ENCODE measurements at regions not wholly inside any gene's neighbourhood (a gene's known extent, or its start where the extent isn't known, plus 50 kb on each side); places are given as distances from the start of the nearest gene placed in this dataset.

GRCh38 chr9:11038366-11038765 lies 425.6 kb upstream of the PTPRD start:
- no peak for DNase-seq (ENCODE audit: extremely low spot score)
- CTCF ChIA-PET = no interaction called here
- TF ChIP-seq FOXM1 (IDR thresholded peaks at IDR 0.05; ENCODE audit: borderline replicate concordance) (no peak), NFRKB (IDR thresholded peaks at IDR 0.05) (no peak), BHLHE40 (IDR thresholded peaks at IDR 0.05; ENCODE audit: borderline replicate concordance) (no peak), ZNF384 (IDR thresholded peaks at IDR 0.05) (no peak), CTBP1 (IDR thresholded peaks at IDR 0.05; ENCODE audit: borderline replicate concordance) (no peak), TARDBP (IDR thresholded peaks at IDR 0.05) (no peak), LEF1 (IDR thresholded peaks at IDR 0.05; ENCODE audit: borderline replicate concordance) (no peak), HDGF (IDR thresholded peaks at IDR 0.05; ENCODE audit: borderline replicate concordance) (no peak), SUZ12 (IDR thresholded peaks at IDR 0.05) (no peak), L3MBTL2 (conservative IDR thresholded peaks at IDR 0.05) (no peak), ARNT (IDR thresholded peaks at IDR 0.05) (no peak), ELF4 (IDR thresholded peaks at IDR 0.05) (no peak), SP1 (IDR thresholded peaks at IDR 0.05) (no peak), FOXK2 (IDR thresholded peaks at IDR 0.05) (no peak), FOXA1 (IDR thresholded peaks at IDR 0.05) (no peak)
- TF ChIP-seq, protein P1, sequence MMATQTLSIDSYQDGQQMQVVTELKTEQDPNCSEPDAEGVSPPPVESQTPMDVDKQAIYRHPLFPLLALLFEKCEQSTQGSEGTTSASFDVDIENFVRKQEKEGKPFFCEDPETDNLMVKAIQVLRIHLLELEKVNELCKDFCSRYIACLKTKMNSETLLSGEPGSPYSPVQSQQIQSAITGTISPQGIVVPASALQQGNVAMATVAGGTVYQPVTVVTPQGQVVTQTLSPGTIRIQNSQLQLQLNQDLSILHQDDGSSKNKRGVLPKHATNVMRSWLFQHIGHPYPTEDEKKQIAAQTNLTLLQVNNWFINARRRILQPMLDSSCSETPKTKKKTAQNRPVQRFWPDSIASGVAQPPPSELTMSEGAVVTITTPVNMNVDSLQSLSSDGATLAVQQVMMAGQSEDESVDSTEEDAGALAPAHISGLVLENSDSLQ (IDR thresholded peaks at IDR 0.05) = no peak
- POLR2A ChIA-PET = no interaction called here

GRCh38 chr9:11039006-11039405 lies 426.2 kb upstream of the PTPRD start:
- POLR2A ChIA-PET = no interaction called here
- TF ChIP-seq SP1 (IDR thresholded peaks at IDR 0.05) (no peak), NFRKB (IDR thresholded peaks at IDR 0.05) (no peak), ELF4 (IDR thresholded peaks at IDR 0.05) (no peak), BHLHE40 (IDR thresholded peaks at IDR 0.05; ENCODE audit: borderline replicate concordance) (no peak), CTBP1 (IDR thresholded peaks at IDR 0.05; ENCODE audit: borderline replicate concordance) (no peak)
- CTCF ChIA-PET = no interaction called here

GRCh38 chr9:11045589-11045988 lies 432.8 kb upstream of the PTPRD start:
- CTCF ChIA-PET = no interaction called here
- POLR2A ChIA-PET = no interaction called here
- TF ChIP-seq SP1 (IDR thresholded peaks at IDR 0.05) (no peak), FOXK2 (IDR thresholded peaks at IDR 0.05) (no peak), ELF4 (IDR thresholded peaks at IDR 0.05) (no peak), L3MBTL2 (conservative IDR thresholded peaks at IDR 0.05) (no peak), FOXA1 (IDR thresholded peaks at IDR 0.05) (no peak), BHLHE40 (IDR thresholded peaks at IDR 0.05; ENCODE audit: borderline replicate concordance) (no peak), NFRKB (IDR thresholded peaks at IDR 0.05) (no peak), TARDBP (IDR thresholded peaks at IDR 0.05) (no peak), SUZ12 (IDR thresholded peaks at IDR 0.05) (no peak), FOXM1 (IDR thresholded peaks at IDR 0.05; ENCODE audit: borderline replicate concordance) (no peak), LEF1 (IDR thresholded peaks at IDR 0.05; ENCODE audit: borderline replicate concordance) (no peak), ZNF384 (IDR thresholded peaks at IDR 0.05) (no peak), CTBP1 (IDR thresholded peaks at IDR 0.05; ENCODE audit: borderline replicate concordance) (no peak)
- TF ChIP-seq, protein P1 (IDR thresholded peaks at IDR 0.05) = no peak
- no peak for DNase-seq (ENCODE audit: extremely low spot score)

More at GRCh38 chr9:11039006-11039405, 426.2 kb upstream of the PTPRD start:
- no peak for DNase-seq (ENCODE audit: extremely low spot score)

DNA sequence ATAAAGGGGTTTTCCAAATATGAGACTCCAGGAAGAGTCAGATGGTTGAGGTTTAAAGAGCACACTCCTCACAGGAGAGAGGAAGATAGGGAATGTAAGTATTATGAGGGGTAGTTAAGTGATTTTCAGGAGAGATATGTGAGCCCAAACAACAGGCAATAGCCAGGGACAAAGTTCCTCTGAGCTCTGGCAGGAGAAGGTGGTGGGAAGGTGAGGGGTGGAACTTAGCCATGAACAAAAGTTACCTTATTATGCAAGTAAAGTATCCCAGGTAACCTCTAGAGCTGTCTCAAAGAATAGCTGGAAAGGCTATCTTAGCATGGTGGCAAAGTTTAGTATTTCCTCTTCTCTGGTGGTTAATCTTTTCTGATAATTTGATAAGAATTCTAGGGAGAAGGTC lies 450.5 kb upstream of the PTPRD start:
- TF ChIP-seq, protein P1 (IDR thresholded peaks at IDR 0.05) = no peak
- TF ChIP-seq L3MBTL2 (conservative IDR thresholded peaks at IDR 0.05) (no peak), CTBP1 (IDR thresholded peaks at IDR 0.05; ENCODE audit: borderline replicate concordance) (no peak), ARNT (IDR thresholded peaks at IDR 0.05) (no peak), TARDBP (IDR thresholded peaks at IDR 0.05) (no peak), ELF4 (IDR thresholded peaks at IDR 0.05) (no peak), NFRKB (IDR thresholded peaks at IDR 0.05) (no peak), SUZ12 (IDR thresholded peaks at IDR 0.05) (no peak), FOXK2 (IDR thresholded peaks at IDR 0.05) (no peak), FOXA1 (IDR thresholded peaks at IDR 0.05) (no peak), HDGF (IDR thresholded peaks at IDR 0.05; ENCODE audit: borderline replicate concordance) (no peak), BHLHE40 (IDR thresholded peaks at IDR 0.05; ENCODE audit: borderline replicate concordance) (no peak)
- DNase-seq (ENCODE audit: extremely low spot score) = no peak
- POLR2A ChIA-PET = no interaction called here
- CTCF ChIA-PET = no interaction called here

GRCh38 chr9:11064909-11065308 lies 452.1 kb upstream of the PTPRD start:
- TF ChIP-seq SP1 (IDR thresholded peaks at IDR 0.05) (no peak), SUZ12 (IDR thresholded peaks at IDR 0.05) (no peak), FOXA1 (IDR thresholded peaks at IDR 0.05) (no peak), BHLHE40 (IDR thresholded peaks at IDR 0.05; ENCODE audit: borderline replicate concordance) (no peak), LEF1 (IDR thresholded peaks at IDR 0.05; ENCODE audit: borderline replicate concordance) (no peak), L3MBTL2 (conservative IDR thresholded peaks at IDR 0.05) (no peak), NFRKB (IDR thresholded peaks at IDR 0.05) (no peak), HDGF (IDR thresholded peaks at IDR 0.05; ENCODE audit: borderline replicate concordance) (no peak), TARDBP (IDR thresholded peaks at IDR 0.05) (no peak), FOXM1 (IDR thresholded peaks at IDR 0.05; ENCODE audit: borderline replicate concordance) (no peak)
- TF ChIP-seq, protein P1 (IDR thresholded peaks at IDR 0.05) = no peak
- POLR2A ChIA-PET = no interaction called here
- DNase-seq (ENCODE audit: extremely low spot score) = peak; percentile 3
- CTCF ChIA-PET = no interaction called here

DNA sequence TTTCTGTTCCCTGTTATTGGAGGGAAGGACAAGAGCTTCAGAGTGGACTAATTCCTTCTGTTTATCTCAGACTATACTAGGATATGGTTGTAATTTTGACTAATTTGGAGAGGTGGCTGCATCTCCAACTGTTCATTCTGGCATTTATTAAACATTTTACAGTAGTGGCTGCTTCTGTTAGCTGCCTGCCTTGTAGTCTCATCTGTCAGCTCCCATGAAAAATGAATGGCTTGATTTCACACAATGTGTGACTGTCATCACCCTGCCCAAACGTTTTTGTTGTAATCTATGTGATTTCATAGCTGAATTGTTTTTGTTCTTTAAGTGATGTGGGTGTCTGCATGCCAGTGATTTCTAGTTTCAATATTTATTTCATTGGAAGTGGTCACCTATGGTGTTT lies 459.4 kb upstream of the PTPRD start:
- TF ChIP-seq TARDBP (IDR thresholded peaks at IDR 0.05) (no peak), FOXA1 (IDR thresholded peaks at IDR 0.05) (no peak), BHLHE40 (IDR thresholded peaks at IDR 0.05; ENCODE audit: borderline replicate concordance) (no peak), CTBP1 (IDR thresholded peaks at IDR 0.05; ENCODE audit: borderline replicate concordance) (no peak), LEF1 (IDR thresholded peaks at IDR 0.05; ENCODE audit: borderline replicate concordance) (no peak), FOXK2 (IDR thresholded peaks at IDR 0.05) (no peak)
- ChIA-PET CTCF (no interaction called here), POLR2A (no interaction called here)
- DNase-seq (ENCODE audit: extremely low spot score) = no peak
